PC-3 (cell line): ENCODE measurements at regions not wholly inside any gene's neighbourhood (a gene's known extent, or its start where the extent isn't known, plus 50 kb on each side); places are given as distances from the start of the nearest gene placed in this dataset.

Experiments used
- ATAC-seq: fragments of 200-7000 bp; cut with Tn5 transposase; 2 replicates; pipeline ENCODE4 v1.9.1; 2020; ENCODE audit warnings: mild to moderate bottlenecking, moderate library complexity
- BruUV-seq: library from RNA; stranded (reverse); fragments of 400-500 nt; replicated peaks from 2 replicates; lab custom pipeline; 2021; lab: Mats Ljungman, UMichigan
- CTCF ChIA-PET: fragments of 300-600 bp; sonication (Branson Sonifier 250); formaldehyde crosslinking; loops from one replicate; lab custom pipeline; 2022; ENCODE audit warnings: antibody characterized with exemption; lab: Charles Lee
- POLR2A ChIA-PET: fragments of 300-600 bp; sonication (Branson Sonifier 250); formaldehyde crosslinking; loops from one replicate; lab custom pipeline; 2022; ENCODE audit warnings: antibody characterized with exemption; ENCODE audit not compliant: unreplicated experiment; lab: Charles Lee
- DNase-seq: peaks from one replicate; pipeline ENCODE4 v3.0.0-alpha.2; 2015
- H2AFZ ChIP-seq: fragments of 300-600 bp; sonication (generic); 2 replicates; pipeline ENCODE4 v1.6.0; 2016; ENCODE audit warnings: antibody characterized with exemption, low read length
- H3F3A ChIP-seq: fragments of 300-600 bp; sonication (generic); one replicate; pipeline ENCODE4 v1.6.0; 2017; ENCODE audit warnings: antibody characterized with exemption, low read length, control low read depth, mild to moderate bottlenecking; ENCODE audit not compliant: unreplicated experiment
- H3K27ac ChIP-seq: fragments of 300-600 bp; sonication (generic); 2 replicates; pipeline ENCODE4 v1.5.1; 2016; ENCODE audit warnings: mild to moderate bottlenecking, low read length
- H3K27me3 ChIP-seq: fragments of 300-600 bp; sonication (generic); 2 replicates; pipeline ENCODE4 v1.6.1; 2016; ENCODE audit warnings: low read length, mixed read lengths
- H3K36me3 ChIP-seq: fragments of 300-600 bp; sonication (generic); 2 replicates; pipeline ENCODE4 v1.6.1; 2016; ENCODE audit warnings: low read depth, mixed run types, low read length, mixed read lengths
- H3K4me1 ChIP-seq: fragments of 300-600 bp; sonication (generic); 2 replicates; pipeline ENCODE4 v1.5.1; 2016; ENCODE audit warnings: low read length; ENCODE audit not compliant: insufficient read depth
- H3K4me2 ChIP-seq: fragments of 300-600 bp; sonication (generic); 2 replicates; pipeline ENCODE4 v1.6.0; 2016; ENCODE audit warnings: low read length
- H3K4me3 ChIP-seq: fragments of 300-600 bp; sonication (generic); 2 replicates; pipeline ENCODE4 v1.5.1; 2016; ENCODE audit warnings: mild to moderate bottlenecking, low read length, mixed read lengths
- H3K79me2 ChIP-seq: fragments of 300-600 bp; sonication (generic); 2 replicates; pipeline ENCODE4 v1.6.1; 2017; ENCODE audit warnings: low read length, mixed read lengths
- H3K9ac ChIP-seq: fragments of 300-600 bp; sonication (generic); 2 replicates; pipeline ENCODE4 v1.6.0; 2016; ENCODE audit warnings: mild to moderate bottlenecking, low read length
- H3K9me2 ChIP-seq: fragments of 300-600 bp; sonication (generic); replicated peaks from 2 replicates; pipeline ENCODE4 v1.6.1; 2016; ENCODE audit warnings: mixed run types, low read length, mixed read lengths
- H3K9me3 ChIP-seq: fragments of 300-600 bp; sonication (generic); 2 replicates; pipeline ENCODE4 v1.6.1; 2016; ENCODE audit warnings: low read length, mixed read lengths
- H4K20me1 ChIP-seq: fragments of 300-600 bp; sonication (generic); 2 replicates; pipeline ENCODE4 v1.6.1; 2016; ENCODE audit warnings: low read length, mixed read lengths
- CTCF ChIP-seq: fragments of 300-600 bp; sonication (generic); conservative IDR thresholded peaks from 2 replicates; pipeline ENCODE4 v1.5.1; 2017; ENCODE audit warnings: antibody characterized with exemption, low read depth, mild to moderate bottlenecking, low read length
- EZH2 ChIP-seq: fragments of 300-600 bp; sonication (generic); IDR thresholded peaks from one replicate; pipeline ENCODE4 v1.6.1; 2017; ENCODE audit warnings: antibody characterized with exemption, mild to moderate bottlenecking, low read length; ENCODE audit not compliant: unreplicated experiment
- EZH2phosphoT487 ChIP-seq: fragments of 300-600 bp; sonication (generic); IDR thresholded peaks from 2 replicates; pipeline ENCODE4 v1.6.1; 2018; ENCODE audit warnings: mild to moderate bottlenecking, antibody characterized with exemption, low read length, borderline replicate concordance
- intact Hi-C: fragments of 100-400 bp; cut with micrococcal nuclease; formaldehyde crosslinking; loops from 2 replicates; pipeline ENCODE4 v1.9.0; 2023

GRCh38 chr12:102681309-102681708 lies 200.9 kb upstream of the IGF1 start:
- no peak for ATAC-seq
- Histone ChIP-seq H3K9me2 (no peaks in the 10 kb centered on the region), H3F3A (no peaks in the 10 kb centered on the region), H3K79me2 (no peaks in the 10 kb centered on the region), H3K4me1 (no peaks in the 10 kb centered on the region), H3K4me3 (no peak overlapping the region), H3K36me3 (no peaks in the 10 kb centered on the region), H3K9ac (no peak overlapping the region), H3K27me3 (no peaks in the 10 kb centered on the region), H3K27ac (no peak overlapping the region), H4K20me1 (no peaks in the 10 kb centered on the region), H3K4me2 (no peak overlapping the region), H3K9me3 (no peaks in the 10 kb centered on the region), H2AFZ (no peak overlapping the region)
- ChIA-PET CTCF (no interaction called here), POLR2A (no interaction called here)
- BruUV-seq = no TSS peak
- TF ChIP-seq EZH2 = no peak
- TF ChIP-seq EZH2phosphoT487 = no peak
- TF ChIP-seq CTCF = no peak
- no peak for DNase-seq
- intact Hi-C loops = no loop called here

- H3K4me1 ChIP-seq = no peaks in the 10 kb centered on the region
Observed at GRCh38 chr12:102680304-102680703, 199.9 kb upstream of the IGF1 start.

More at GRCh38 chr12:102680304-102680703, 199.9 kb upstream of the IGF1 start:
- no peak overlapping the region for H3K4me2 ChIP-seq
- no peak overlapping the region for H2AFZ ChIP-seq
- no peaks in the 10 kb centered on the region for H3K27me3 ChIP-seq
- TF ChIP-seq EZH2 (no peak), CTCF (no peak), EZH2phosphoT487 (no peak)
- no peak overlapping the region for H3K9ac ChIP-seq
- no peak for ATAC-seq
- no peaks in the 10 kb centered on the region for H3F3A ChIP-seq
- DNase-seq = no peak
- BruUV-seq = no TSS peak
- intact Hi-C loops = no loop called here
- H3K9me2 ChIP-seq = no peaks in the 10 kb centered on the region
- no peaks in the 10 kb centered on the region for H3K79me2 ChIP-seq
- CTCF ChIA-PET = no interaction called here
- H4K20me1 ChIP-seq = no peaks in the 10 kb centered on the region
- H3K4me3 ChIP-seq = no peak overlapping the region
- H3K36me3 ChIP-seq = no peaks in the 10 kb centered on the region
- POLR2A ChIA-PET = interaction anchor here (0.6 kb wide), 1 partner anchor 153 kb away, joined by 3 read pairs; no protein-coding TSS in a partner anchor
- no peaks in the 10 kb centered on the region for H3K9me3 ChIP-seq
- H3K27ac ChIP-seq = no peak overlapping the region
